ENCODE measurements at regions not wholly inside any gene's neighbourhood (a gene's known extent, or its start where the extent isn't known, plus 50 kb on each side); places are given as distances from the start of the nearest gene placed in this dataset.

DNA sequence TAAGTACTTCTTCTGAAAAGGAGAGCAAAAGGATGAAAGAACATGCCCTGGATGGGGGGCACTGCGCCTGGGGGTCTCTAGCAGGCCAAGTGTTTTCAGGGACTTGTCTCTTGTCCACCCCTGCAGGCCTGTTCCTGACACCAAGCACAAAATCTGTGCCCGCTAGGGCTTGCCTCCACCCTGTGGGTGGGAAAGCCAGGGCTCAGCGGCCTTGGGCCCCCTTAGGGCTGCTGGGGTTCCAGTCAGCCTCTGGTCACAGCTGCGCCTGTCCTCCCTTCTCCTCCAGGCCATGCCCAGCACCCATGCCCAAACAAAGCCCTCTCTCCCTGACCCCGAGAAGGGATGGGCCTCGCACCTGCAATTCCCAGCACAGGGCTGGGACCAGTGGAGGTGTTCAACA is 71.1 kb upstream of the TRPM1 start:
- no peak overlapping the region for H2AFZ ChIP-seq (ENCODE audit: low read depth, low read length)
- no peaks in the 10 kb centered on the region for H4K20me1 ChIP-seq (ENCODE audit: insufficient read depth)
- H3K4me2 ChIP-seq (ENCODE audit: low read length): no peak overlapping the region
- TF ChIP-seq EZH2 (IDR thresholded peaks at IDR 0.05; ENCODE audit: borderline replicate concordance, insufficient read depth, low read length, poor library complexity, severe bottlenecking): no peak
- TF ChIP-seq SMC3 (conservative IDR thresholded peaks at IDR 0.05; ENCODE audit: poor library complexity): no peak
- TF ChIP-seq MXI1 (conservative IDR thresholded peaks at IDR 0.05; ENCODE audit: poor library complexity, severe bottlenecking): no peak
- no peak for TF ChIP-seq POLR2AphosphoS5 (IDR thresholded peaks at IDR 0.05)
- TF ChIP-seq EP300 (conservative IDR thresholded peaks at IDR 0.05; ENCODE audit: poor library complexity, severe bottlenecking): no peak
- TF ChIP-seq TAF1 (IDR thresholded peaks at IDR 0.05; ENCODE audit: low read depth): no peak
- no peak for TF ChIP-seq RAD21 (conservative IDR thresholded peaks at IDR 0.05)
- no peak overlapping the region for H3K27ac ChIP-seq (ENCODE audit: low read length)
- no peak overlapping the region for H3K4me3 ChIP-seq (ENCODE audit: low read length)
- no peaks in the 10 kb centered on the region for H3K9me3 ChIP-seq (ENCODE audit: low read length)
- H3K36me3 ChIP-seq (ENCODE audit: insufficient read depth, low read length): no peaks in the 10 kb centered on the region
- H3K27me3 ChIP-seq (ENCODE audit: insufficient read depth, low read depth, low read length): no peaks in the 10 kb centered on the region
- no peaks in the 10 kb centered on the region for H3K79me2 ChIP-seq (replicated peaks; ENCODE audit: insufficient read depth, low read length)
- H3K9ac ChIP-seq (ENCODE audit: low read length): no peak overlapping the region
- no peaks in the 10 kb centered on the region for H3F3A ChIP-seq (ENCODE audit: insufficient read depth, low read length, poor library complexity, severe bottlenecking)
- H3K9me2 ChIP-seq (ENCODE audit: insufficient read depth, low read length): no peaks in the 10 kb centered on the region

DNA sequence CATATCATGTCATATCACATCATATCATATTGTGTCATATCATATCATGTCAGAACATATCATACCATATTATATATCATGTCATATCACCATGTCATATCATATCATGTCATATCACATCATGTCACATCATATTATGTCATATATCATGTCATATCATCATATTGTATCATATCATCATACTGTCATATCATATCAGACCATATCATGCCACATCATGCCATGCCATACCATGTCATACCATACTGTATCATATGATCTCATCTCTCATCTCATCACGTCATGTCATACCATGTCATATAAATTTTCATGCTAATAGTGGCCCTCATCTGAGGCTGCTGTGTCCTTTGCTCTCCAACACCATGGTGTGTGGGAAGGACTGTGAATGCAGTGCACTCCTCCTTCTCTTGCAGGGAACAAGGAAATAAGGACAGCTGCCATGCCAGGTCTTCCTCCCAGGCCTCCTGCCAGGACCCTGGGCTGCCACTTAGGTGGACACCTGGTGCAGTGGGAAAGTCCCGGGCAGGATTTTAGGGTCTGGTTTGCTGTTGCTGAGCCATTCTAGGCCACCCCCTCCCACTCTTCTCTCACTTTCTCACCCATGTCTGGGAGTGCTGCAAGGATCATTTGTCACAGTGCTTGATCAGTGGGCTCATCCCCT is 72.4 kb upstream of the TRPM1 start:
- no peaks in the 10 kb centered on the region for H4K20me1 ChIP-seq (ENCODE audit: insufficient read depth)
- no peaks in the 10 kb centered on the region for H3K9me2 ChIP-seq (ENCODE audit: insufficient read depth, low read length)
- H3K27me3 ChIP-seq (ENCODE audit: insufficient read depth, low read depth, low read length): no peaks in the 10 kb centered on the region
- H3K9ac ChIP-seq (ENCODE audit: low read length): no peak overlapping the region
- H3K4me3 ChIP-seq (ENCODE audit: low read length): no peak overlapping the region
- no peak overlapping the region for H3K4me2 ChIP-seq (ENCODE audit: low read length)
- no peaks in the 10 kb centered on the region for H3K36me3 ChIP-seq (ENCODE audit: insufficient read depth, low read length)
- H2AFZ ChIP-seq (ENCODE audit: low read depth, low read length): no peak overlapping the region
- TF ChIP-seq EZH2 (IDR thresholded peaks at IDR 0.05; ENCODE audit: borderline replicate concordance, insufficient read depth, low read length, poor library complexity, severe bottlenecking) (no peak), TAF1 (IDR thresholded peaks at IDR 0.05; ENCODE audit: low read depth) (no peak), REST (IDR thresholded peaks at IDR 0.05; ENCODE audit: borderline replicate concordance) (no peak), RAD21 (conservative IDR thresholded peaks at IDR 0.05) (no peak), EP300 (conservative IDR thresholded peaks at IDR 0.05; ENCODE audit: poor library complexity, severe bottlenecking) (no peak), POLR2AphosphoS5 (IDR thresholded peaks at IDR 0.05) (no peak), MXI1 (conservative IDR thresholded peaks at IDR 0.05; ENCODE audit: poor library complexity, severe bottlenecking) (no peak)
- TF ChIP-seq, protein P1, sequence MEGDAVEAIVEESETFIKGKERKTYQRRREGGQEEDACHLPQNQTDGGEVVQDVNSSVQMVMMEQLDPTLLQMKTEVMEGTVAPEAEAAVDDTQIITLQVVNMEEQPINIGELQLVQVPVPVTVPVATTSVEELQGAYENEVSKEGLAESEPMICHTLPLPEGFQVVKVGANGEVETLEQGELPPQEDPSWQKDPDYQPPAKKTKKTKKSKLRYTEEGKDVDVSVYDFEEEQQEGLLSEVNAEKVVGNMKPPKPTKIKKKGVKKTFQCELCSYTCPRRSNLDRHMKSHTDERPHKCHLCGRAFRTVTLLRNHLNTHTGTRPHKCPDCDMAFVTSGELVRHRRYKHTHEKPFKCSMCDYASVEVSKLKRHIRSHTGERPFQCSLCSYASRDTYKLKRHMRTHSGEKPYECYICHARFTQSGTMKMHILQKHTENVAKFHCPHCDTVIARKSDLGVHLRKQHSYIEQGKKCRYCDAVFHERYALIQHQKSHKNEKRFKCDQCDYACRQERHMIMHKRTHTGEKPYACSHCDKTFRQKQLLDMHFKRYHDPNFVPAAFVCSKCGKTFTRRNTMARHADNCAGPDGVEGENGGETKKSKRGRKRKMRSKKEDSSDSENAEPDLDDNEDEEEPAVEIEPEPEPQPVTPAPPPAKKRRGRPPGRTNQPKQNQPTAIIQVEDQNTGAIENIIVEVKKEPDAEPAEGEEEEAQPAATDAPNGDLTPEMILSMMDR (IDR thresholded peaks at IDR 0.05; ENCODE audit: poor library complexity, severe bottlenecking): no peak
- no peak overlapping the region for H3K27ac ChIP-seq (ENCODE audit: low read length)
- no peaks in the 10 kb centered on the region for H3F3A ChIP-seq (ENCODE audit: insufficient read depth, low read length, poor library complexity, severe bottlenecking)
- H3K9me3 ChIP-seq (ENCODE audit: low read length): no peaks in the 10 kb centered on the region
- no peaks in the 10 kb centered on the region for H3K79me2 ChIP-seq (replicated peaks; ENCODE audit: insufficient read depth, low read length)
